A673 (cell line): ENCODE measurements at regions not wholly inside any gene's neighbourhood (a gene's known extent, or its start where the extent isn't known, plus 50 kb on each side); places are given as distances from the start of the nearest gene placed in this dataset.

ENCODE experiments used
- EZH2 ChIP-seq: fragments of 200-600 bp; sonication (generic); IDR thresholded peaks from 2 replicates; pipeline ENCODE4 v1.6.1; 2017; ENCODE audit warnings: borderline replicate concordance, low read depth, mild to moderate bottlenecking, mixed read lengths, antibody characterized with exemption, low read length; ENCODE audit not compliant: poor library complexity, severe bottlenecking
- TF ChIP-seq, protein P1 (sequence below): fragments of 300-800, 200-600 bp; sonication (generic); conservative IDR thresholded peaks from 2 replicates; pipeline ENCODE4 v1.5.1; 2017; ENCODE audit warnings: low read depth, mild to moderate bottlenecking, antibody characterized with exemption, low read length, moderate library complexity, mixed read lengths

DNA sequence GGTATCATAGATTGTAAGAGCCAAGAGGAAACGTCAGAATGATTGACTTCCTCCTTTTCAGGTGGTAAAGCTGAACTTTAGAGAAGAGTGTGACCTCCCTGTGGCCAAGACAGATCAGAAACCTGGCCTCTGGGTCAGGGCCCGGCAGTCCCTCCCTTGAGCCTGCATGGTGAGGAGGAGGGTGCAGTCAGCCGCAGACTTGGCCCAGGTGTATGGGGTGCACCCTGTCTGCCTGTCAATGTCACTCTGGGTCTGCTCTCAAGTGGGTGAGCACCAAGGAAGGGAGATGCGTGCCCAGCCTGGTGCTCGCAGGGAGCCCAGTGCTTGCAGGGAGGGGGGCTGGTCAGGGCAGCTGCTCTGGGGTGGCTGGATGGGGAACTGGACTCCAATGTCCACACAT is 134.4 kb upstream of the SNTG2 start:
- TF ChIP-seq, protein P1, sequence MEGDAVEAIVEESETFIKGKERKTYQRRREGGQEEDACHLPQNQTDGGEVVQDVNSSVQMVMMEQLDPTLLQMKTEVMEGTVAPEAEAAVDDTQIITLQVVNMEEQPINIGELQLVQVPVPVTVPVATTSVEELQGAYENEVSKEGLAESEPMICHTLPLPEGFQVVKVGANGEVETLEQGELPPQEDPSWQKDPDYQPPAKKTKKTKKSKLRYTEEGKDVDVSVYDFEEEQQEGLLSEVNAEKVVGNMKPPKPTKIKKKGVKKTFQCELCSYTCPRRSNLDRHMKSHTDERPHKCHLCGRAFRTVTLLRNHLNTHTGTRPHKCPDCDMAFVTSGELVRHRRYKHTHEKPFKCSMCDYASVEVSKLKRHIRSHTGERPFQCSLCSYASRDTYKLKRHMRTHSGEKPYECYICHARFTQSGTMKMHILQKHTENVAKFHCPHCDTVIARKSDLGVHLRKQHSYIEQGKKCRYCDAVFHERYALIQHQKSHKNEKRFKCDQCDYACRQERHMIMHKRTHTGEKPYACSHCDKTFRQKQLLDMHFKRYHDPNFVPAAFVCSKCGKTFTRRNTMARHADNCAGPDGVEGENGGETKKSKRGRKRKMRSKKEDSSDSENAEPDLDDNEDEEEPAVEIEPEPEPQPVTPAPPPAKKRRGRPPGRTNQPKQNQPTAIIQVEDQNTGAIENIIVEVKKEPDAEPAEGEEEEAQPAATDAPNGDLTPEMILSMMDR = no peak
- TF ChIP-seq EZH2 = no peak
